Stimulated activated CD8-positive, alpha-beta memory T cell treated with anti-CD3 and anti-CD28 coated beads, Interleukin-12 subunit alpha, Interleukin-12 subunit beta, amount 100 ng/mL, for 1 hour (primary cell): ENCODE measurements at regions not wholly inside any gene's neighbourhood (a gene's known extent, or its start where the extent isn't known, plus 50 kb on each side); places are given as distances from the start of the nearest gene placed in this dataset.
"Not testable (repeated sequence)": the region's sequence is repeated elsewhere in the genome, so short reads cannot be mapped to it uniquely, and the experiment has no call there.

Experiments
- DNase-seq: peaks from one replicate; pipeline ENCODE4 v3.0.0-alpha.2; 2020; ENCODE audit warnings: low read depth

DNA sequence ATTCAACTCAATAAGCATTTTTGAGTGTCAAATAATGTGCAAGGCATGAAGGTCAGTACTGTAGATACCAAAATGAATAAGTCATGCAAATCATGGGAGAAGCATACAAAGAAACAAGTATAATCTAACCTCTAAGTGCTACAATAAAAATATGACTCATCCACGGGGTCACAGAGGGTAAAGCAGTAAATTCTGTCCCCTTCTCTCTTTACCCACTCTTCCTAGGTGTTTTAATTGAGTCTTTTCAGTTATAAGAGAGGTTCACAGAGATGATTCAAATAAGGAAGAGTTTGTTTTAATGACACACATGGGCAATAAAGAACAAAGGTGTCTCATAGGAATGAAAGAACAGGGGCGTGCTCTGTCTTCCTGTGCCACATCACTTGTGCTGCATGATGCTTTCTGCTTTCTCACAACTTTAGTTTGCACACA lies 71.5 kb upstream of the DAAM1 start:
- DNase-seq, result no peak

DNA sequence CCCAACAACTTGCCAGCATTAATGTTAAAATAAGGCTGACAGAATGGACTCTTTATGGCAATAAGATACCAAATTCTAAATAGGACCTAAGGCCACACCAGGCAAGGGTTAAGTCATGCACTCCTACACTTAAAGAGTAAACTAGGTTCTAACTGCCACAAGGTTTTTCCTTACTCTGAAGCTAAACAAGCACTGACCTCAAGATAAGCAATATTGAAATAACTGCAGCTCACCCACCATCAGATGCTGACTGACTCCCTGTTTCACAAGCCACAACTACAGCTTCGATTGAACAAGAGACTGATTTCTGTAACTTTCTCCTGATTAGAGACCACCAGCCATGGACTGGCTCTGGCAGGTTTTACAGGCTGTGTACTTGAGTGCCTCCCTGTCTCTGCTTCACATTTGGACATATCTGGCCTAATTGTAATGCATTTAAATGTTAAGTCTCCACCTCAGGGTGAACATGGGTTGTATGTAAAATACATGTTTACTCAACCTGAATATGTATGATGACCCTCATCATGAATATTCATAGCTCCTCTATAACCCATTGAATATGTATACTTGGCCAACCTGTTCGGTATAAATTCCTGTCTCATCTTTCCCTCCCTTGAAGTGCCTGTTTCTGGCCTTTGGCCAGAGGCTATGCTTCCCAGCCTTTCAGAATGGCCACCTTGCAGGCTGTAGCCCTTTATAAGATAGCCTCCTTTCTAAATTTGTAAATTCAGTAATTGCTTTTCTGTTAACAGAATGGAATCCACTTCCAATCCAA lies 70.5 kb upstream of the DAAM1 start:
- DNase-seq, result no peak

DNA sequence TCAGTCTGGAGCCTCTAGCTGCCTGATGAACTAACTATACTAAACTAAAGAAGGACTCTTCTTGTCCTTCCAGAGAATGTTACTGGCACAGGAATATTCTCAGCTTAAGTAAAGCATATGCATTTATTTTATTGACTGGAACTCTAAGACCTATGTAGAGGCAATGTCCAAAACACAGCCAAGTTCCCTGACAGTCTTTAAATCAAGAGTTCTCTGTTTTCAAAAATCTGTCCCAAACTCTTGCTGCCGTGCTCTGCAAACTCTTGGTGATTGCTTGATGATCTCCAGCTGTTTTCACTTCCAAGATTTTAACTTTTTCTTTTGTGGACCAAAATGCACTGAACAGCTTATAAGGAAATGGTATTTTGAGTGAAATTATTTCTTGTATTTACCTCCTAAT lies 67.5 kb upstream of the DAAM1 start:
- no peak for DNase-seq

DNA sequence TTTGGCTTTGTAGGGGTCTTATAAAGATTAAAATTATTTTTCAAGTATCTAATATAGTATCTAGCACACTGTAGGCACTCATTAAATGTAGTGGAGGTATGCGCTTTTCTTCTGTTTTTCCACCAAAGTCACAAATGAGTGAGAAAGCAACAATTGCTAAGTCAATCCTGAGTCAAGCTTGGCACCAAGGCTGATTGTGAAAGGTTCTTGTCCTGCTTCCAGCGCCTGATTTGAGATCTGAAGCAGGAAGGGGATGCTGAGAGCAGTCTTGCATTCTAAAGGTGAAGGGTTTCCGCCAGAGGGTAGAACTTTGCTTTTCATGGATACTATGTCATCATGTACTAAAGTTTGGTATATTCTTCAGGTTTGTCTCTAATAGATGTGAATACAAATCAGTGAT lies 64.9 kb upstream of the DAAM1 start:
- no peak for DNase-seq

DNA sequence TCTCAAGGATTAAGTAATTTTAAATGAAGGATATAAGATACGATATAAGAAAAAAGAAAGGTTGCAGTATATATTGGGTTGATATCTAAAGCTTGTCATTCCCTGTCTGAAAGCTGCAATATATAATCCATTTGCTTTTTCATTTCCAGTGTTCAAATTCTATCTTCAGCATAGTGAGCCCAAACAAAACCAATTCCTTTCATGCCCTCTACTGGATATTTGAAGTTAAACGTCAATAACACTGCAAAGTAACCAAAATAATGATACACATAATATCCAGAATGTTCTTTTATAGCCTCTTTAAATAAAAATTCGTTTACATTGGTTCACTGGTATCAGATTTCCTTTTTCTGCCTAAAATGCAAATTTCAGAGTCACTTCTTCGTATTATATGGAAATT lies 64.5 kb upstream of the DAAM1 start:
- DNase-seq, result no peak

DNA sequence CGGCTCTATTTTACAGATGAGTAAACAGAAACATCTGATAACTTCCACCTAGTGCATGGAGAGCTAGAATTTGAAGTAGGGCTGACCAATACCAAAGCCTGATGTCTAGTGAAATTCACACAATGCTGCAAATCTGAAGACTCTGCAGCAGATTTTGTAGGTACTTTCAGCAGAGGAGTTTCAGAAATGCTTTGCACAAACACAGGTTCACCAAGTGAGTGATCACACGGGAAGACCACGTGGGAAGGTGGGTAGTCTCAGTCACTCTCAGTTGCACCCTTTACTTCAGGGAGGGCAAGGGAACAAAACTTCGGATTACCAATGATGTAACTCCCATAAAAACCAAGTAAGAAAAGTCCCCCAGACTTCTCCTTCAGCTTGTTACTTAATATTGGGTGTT lies 63.3 kb upstream of the DAAM1 start:
- DNase-seq, result no peak

DNA sequence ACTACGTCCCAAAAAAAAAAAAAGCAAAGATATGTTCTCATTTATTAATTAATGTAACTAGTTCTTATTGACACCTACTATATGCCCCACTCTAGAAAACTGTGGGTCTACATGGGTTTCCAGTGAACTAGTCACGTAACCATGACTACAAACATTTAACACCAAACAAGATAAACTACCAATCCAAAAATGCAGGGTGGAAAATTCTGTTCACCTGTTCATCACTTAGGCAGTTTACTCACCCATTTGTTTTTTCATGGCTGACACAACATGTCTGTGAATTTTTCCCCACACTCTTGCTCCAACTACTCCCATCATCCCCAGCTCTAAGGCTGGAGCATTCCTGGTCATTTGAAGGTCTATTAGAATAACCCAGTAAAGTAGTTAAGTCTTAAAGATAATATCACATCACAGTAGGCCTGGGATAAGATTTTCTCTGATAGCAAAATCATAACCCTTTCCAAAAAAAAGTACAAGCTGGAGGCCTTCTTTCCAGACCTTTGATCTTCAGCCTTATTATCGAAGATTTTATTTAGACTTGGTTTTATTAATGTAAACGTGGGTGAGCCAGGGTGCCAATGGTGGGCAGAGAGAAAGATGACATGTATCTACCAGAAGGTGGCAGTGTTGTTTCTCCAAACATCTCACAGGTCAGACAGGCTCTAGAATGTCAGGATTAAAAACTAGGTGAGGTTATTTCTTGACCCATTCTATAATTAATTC lies 61.6 kb upstream of the DAAM1 start:
- peak; percentile 6 for DNase-seq

DNA sequence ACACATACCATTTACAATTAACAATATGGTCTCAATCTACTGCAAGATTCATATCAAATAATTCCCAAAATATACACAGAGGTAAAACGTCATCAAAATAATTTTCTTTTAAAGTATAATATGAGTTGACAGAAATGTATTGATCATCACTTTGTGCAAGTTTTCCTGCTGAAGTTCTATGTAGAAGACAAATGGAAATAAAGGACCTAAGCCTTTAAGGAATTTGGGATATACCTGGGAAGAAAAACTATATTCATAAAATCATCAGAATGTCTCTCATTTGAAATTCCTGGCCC lies 61.1 kb upstream of the DAAM1 start:
- DNase-seq, result no peak

DNA sequence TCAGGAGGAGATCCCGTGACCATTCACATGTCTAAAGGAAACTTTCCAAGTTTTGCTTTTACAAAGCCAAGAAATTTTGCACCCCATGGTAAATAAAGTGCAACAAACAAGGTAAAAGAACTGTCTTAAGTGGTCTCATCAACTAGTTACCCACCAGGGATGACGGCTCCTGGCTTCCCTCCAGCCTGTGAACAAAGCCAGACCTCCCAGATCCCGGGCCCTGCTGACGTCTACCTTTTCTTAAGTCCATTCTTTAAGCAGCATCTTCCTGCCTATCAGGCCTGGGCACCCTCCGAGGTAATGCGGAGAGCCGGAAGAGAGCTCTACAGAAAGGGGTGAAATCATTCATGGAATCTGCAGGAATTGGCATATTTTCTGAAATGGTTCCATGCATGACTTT lies 58.0 kb upstream of the DAAM1 start:
- DNase-seq, result no peak

DNA sequence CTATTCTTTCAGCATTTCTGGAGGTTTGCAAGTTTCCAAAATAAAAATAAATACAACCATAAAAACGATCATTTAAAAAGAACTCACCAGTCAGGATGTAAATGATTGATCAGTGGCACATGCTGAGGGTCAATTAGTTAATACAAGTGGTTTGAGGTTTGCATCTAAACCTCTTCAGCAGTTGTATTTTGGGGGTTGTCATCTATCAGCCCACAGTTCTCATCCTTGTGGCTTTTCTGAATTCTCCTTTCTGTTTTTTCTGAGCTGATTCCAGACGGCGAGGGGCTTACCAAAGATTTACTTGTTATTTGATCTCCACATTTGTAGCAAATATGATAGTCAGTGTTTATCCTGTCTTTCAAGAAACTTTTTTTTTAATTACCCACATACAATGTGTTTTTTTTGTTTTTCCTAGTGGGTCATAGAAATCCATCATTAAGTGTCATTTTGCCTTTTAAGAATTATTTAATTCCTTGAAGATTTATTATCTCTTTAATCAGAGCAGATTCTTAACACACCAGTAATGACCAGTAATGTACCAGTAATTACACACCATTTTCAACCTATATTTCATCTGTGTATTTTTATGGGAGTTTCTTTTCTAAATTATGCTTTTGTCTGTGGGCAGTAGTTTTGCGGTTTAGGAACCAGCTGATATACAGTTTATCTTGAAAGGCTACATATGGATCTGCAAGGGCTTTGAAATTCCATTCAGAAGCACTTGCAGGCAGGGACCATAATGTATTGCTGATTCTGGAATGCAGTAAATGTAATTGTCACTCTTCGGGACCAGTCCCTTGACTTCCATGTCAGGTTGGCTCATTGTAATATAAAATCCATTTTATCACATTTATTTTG lies 56.3 kb upstream of the DAAM1 start:
- DNase-seq, result no peak

DNA sequence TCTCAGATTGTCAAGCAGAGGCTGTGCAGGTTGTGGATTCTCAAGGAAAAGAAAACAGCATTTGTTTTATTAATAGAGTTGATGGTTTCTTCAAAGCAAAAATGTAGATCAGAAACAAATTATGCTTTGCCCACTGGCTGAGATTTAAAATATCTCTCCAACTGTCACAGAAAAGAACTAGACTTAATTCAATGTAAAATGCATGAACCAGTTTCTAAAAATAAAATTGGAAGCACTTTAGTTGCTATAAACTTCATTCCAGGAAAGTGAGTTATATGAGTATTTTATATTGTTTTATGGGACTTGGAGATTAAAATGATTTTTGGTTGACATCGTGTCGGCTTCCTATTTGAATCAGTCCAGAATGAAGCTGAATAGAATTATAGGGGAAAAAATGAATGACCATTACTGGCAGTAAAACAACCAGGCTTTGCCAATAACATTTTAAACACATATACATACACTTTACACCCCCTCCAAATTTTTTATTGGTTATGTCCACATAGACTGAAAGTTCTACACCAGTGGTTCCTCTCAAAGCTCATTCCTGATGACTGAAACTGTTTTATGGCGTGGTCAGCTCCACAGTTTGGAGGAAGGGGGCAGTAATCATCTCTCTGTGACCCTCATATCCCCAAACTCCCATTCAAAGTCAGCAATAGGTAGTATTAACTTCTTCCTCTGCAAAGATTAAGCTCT lies 55.5 kb upstream of the DAAM1 start:
- no peak for DNase-seq

DNA sequence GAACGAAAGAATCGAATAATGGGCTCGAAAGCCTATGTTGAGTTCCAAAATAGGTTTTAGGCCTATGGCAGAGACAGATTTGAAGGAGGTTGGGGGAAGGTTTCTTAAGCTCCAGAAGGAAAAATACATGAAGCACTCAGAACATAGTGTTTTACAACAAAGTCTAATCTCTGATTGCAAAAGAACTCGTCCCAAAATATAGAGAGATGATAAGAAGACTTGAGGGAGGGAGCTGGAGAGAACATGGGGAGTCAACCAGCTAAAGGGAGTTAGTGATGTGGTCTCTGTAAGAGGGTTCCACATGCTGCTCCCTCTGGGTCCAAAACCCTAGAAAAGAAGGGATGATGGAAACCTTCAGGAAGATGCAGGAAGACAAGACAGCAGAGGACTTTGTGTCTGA lies 54.8 kb upstream of the DAAM1 start:
- no peak for DNase-seq

DNA sequence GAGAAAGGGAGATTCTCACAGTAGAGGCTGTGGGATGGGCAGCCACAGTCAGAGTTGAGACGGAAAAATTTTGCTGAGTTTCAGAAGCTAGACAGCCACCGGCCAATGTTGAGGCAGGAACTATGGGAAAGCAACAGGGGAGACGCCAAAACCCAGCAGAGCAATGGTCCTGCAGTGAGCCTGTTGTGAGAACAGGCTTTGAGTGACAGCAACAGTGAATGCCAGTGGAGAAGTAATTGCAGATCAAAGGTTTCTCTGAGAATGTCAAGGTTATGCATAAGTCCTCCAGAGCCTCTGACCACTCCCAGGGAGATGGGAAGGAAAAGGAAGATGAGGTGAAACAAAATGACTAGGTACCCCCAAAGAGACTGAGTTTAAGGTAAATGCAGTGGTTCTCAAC lies 54.2 kb upstream of the DAAM1 start:
- DNase-seq, result no peak

DNA sequence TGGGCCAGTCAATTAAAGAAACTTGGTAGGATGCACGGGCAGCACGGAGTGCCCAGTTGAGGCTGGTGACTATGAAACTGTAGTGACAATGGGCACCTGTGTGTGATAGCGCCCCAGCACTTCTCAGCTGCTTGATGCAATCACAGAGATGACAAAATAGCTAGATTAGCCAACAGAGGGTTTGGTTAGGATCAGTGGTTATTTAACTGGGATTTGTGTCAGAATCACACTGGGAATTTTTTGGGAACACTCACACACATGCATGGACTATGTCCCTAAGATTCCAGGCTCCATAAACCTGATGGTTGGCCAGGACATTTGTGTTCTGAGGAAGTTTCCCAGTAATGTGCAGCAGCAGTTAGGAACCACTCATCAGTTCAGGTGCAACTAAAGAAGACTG lies 51.2 kb upstream of the DAAM1 start:
- DNase-seq, result no peak

DNA sequence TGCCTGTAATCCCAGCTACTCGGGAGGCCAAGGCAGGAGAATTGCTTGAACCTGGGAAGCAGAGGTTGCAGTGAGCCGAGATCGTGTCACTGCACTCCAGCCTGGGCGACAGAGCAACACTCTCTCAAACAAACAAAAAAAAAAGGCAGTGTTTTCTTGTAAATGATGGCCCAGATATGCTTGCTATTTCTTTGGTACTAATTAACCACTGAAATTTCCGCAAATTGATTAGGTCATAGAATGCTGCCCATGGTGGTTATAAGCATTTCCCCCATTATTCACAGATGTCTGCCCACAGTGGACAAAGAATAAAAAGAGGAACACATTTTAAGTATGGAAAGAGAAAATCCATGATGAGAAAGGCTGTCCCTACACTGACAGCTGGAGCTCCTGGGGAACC lies 49.9 kb upstream of the DAAM1 start:
- DNase-seq, result not testable (repeated sequence)
